ENCODE measurements at regions not wholly inside any gene's neighbourhood (a gene's known extent, or its start where the extent isn't known, plus 50 kb on each side); places are given as distances from the start of the nearest gene placed in this dataset.

DNA sequence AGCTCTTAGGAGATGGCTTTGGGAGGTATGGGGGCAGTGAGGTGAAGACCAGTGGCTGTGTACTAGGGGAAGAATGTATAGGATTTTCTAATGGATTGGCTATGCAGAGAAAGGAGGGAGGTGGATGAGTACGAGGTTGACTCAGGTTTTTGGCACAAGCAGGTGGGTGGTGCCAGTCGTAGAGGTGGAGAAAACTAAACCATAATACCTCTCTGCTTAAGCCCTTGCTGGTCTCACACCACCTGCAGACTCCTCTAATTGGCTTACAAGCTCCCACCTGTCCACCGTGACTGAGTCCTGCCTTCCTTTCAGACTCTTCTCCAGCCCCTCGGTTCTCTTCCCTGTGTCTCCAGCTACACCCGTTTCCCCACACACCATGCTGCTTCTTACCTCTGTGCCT is 521.7 kb upstream of the CLINT1 start:
- peaks cover 18% of the 10 kb centered on the region for H3K4me1 ChIP-seq
- H3K4me3 ChIP-seq, result no peak overlapping the region
- intact Hi-C loops (cut with DNase I), result no loop called here
- no peak overlapping the region for H3K27ac ChIP-seq
- ATAC-seq, result no peak
- no peaks in the 10 kb centered on the region for H3K9me3 ChIP-seq
- TF ChIP-seq, protein P1, sequence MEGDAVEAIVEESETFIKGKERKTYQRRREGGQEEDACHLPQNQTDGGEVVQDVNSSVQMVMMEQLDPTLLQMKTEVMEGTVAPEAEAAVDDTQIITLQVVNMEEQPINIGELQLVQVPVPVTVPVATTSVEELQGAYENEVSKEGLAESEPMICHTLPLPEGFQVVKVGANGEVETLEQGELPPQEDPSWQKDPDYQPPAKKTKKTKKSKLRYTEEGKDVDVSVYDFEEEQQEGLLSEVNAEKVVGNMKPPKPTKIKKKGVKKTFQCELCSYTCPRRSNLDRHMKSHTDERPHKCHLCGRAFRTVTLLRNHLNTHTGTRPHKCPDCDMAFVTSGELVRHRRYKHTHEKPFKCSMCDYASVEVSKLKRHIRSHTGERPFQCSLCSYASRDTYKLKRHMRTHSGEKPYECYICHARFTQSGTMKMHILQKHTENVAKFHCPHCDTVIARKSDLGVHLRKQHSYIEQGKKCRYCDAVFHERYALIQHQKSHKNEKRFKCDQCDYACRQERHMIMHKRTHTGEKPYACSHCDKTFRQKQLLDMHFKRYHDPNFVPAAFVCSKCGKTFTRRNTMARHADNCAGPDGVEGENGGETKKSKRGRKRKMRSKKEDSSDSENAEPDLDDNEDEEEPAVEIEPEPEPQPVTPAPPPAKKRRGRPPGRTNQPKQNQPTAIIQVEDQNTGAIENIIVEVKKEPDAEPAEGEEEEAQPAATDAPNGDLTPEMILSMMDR (IDR thresholded peaks at IDR 0.05), result no peak
- DNase-seq, result no peak
- no peaks in the 10 kb centered on the region for H3K36me3 ChIP-seq
- no peaks in the 10 kb centered on the region for H3K27me3 ChIP-seq (ENCODE audit: low read depth)

DNA sequence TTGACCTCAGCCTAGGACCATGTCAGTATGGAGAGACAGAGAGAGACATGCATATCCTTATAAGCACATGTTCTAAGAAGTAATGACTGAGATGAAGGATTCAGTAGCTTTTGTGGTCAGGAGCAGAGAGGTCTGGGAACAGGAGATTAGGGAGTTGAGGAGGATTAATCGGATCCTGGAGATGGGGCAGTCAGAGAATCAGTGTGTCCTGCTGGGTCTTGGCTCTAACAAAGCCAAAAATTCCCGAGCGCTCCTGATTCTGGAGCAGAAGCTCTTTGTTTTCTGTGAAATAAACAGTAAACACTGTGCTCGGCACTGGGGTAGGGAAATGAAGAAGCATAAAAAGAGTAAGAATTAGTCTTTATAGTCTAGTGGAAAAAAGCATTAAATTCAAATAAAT is 520.0 kb upstream of the CLINT1 start:
- intact Hi-C loops (cut with DNase I), result no loop called here
- H3K27me3 ChIP-seq (ENCODE audit: low read depth), result no peaks in the 10 kb centered on the region
- no peak for ATAC-seq

GRCh38 chr5:158376679-158377078 is 517.7 kb upstream of the CLINT1 start:
- TF ChIP-seq, protein P1 (IDR thresholded peaks at IDR 0.05), result no peak
- intact Hi-C loops (cut with DNase I), result no loop called here
- H3K4me3 ChIP-seq, result no peak overlapping the region
- ATAC-seq, result no peak
- H3K27me3 ChIP-seq (ENCODE audit: low read depth), result no peaks in the 10 kb centered on the region
- H3K27ac ChIP-seq, result no peak overlapping the region
- no peaks in the 10 kb centered on the region for H3K9me3 ChIP-seq
- no peak for DNase-seq
- no peaks in the 10 kb centered on the region for H3K36me3 ChIP-seq
- H3K4me1 ChIP-seq, result no peaks in the 10 kb centered on the region

More for the DNA sequence above, 520.0 kb upstream of the CLINT1 start:
- Histone ChIP-seq H3K36me3 (no peaks in the 10 kb centered on the region), H3K27ac (no peak overlapping the region), H3K4me1 (peaks cover 9% of the 10 kb centered on the region), H3K4me3 (no peak overlapping the region), H3K9me3 (no peaks in the 10 kb centered on the region)
- TF ChIP-seq, protein P1 (IDR thresholded peaks at IDR 0.05), result no peak
- DNase-seq, result no peak

GRCh38 chr5:158375531-158375930 is 516.6 kb upstream of the CLINT1 start:
- H3K27ac ChIP-seq, result no peak overlapping the region
- H3K4me1 ChIP-seq, result no peaks in the 10 kb centered on the region
- TF ChIP-seq, protein P1 (IDR thresholded peaks at IDR 0.05), result no peak
- DNase-seq (no peak), ATAC-seq (no peak)
- H3K36me3 ChIP-seq, result no peaks in the 10 kb centered on the region
- no peaks in the 10 kb centered on the region for H3K9me3 ChIP-seq
- intact Hi-C loops (cut with DNase I), result no loop called here
- no peak overlapping the region for H3K4me3 ChIP-seq
- H3K27me3 ChIP-seq (ENCODE audit: low read depth), result no peaks in the 10 kb centered on the region

- no peak for ATAC-seq
- H3K4me3 ChIP-seq, result no peak overlapping the region
- DNase-seq, result no peak
Measured at GRCh38 chr5:158373608-158374395, 514.9 kb upstream of the CLINT1 start.

More at GRCh38 chr5:158373608-158374395, 514.9 kb upstream of the CLINT1 start:
- intact Hi-C loops (cut with DNase I), result no loop called here
- Histone ChIP-seq H3K9me3 (no peaks in the 10 kb centered on the region), H3K36me3 (no peaks in the 10 kb centered on the region), H3K4me1 (no peaks in the 10 kb centered on the region), H3K27ac (no peak overlapping the region), H3K27me3 (ENCODE audit: low read depth) (no peaks in the 10 kb centered on the region)
- TF ChIP-seq, protein P1 (IDR thresholded peaks at IDR 0.05), result no peak
